Activated B cell treated with CpG ODN at 0.5 μM for 24 hours (primary cell): ENCODE measurements at regions not wholly inside any gene's neighbourhood (a gene's known extent, or its start where the extent isn't known, plus 50 kb on each side); places are given as distances from the start of the nearest gene placed in this dataset.
"Not testable (repeated sequence)": the region's sequence is repeated elsewhere in the genome, so short reads cannot be mapped to it uniquely, and the experiment has no call there.

Experiments
- ATAC-seq: fragments of 200-7000 bp; cut with Tn5 transposase; one replicate; pipeline ENCODE4 v1.10.0; 2021; ENCODE audit warnings: low read depth, mild to moderate bottlenecking, moderate library complexity
- CTCF ChIA-PET: fragments of 350-600 bp; sonication (Branson Sonifier 250); formaldehyde crosslinking; loops from one replicate; lab custom pipeline; 2021; ENCODE audit warnings: antibody characterized with exemption; lab: Charles Lee
- POLR2A ChIA-PET: fragments of 350-600 bp; sonication (Branson Sonifier 250); formaldehyde crosslinking; loops from one replicate; lab custom pipeline; 2021; ENCODE audit warnings: antibody characterized with exemption; lab: Charles Lee
- DNase-seq: peaks from one replicate; pipeline ENCODE4 v3.0.0; 2022
- H3K27ac Mint-ChIP-seq: one replicate; pipeline ENCODE4 v1.8.0; 2020; ENCODE audit warnings: mixed read lengths
- H3K27me3 Mint-ChIP-seq: one replicate; pipeline ENCODE4 v1.8.0; 2021; ENCODE audit warnings: mixed read lengths
- H3K36me3 Mint-ChIP-seq: one replicate; pipeline ENCODE4 v1.8.0; 2021; ENCODE audit warnings: low read depth, mixed read lengths
- H3K4me1 Mint-ChIP-seq: one replicate; pipeline ENCODE4 v1.8.0; 2021; ENCODE audit warnings: mixed read lengths
- H3K4me3 Mint-ChIP-seq: one replicate; pipeline ENCODE4 v1.8.0; 2020; ENCODE audit warnings: mild to moderate bottlenecking, mixed read lengths
- H3K9me3 Mint-ChIP-seq: one replicate; pipeline ENCODE4 v1.8.0; 2020; ENCODE audit warnings: mixed read lengths
- intact Hi-C: fragments of 100-400 bp; cut with micrococcal nuclease; formaldehyde crosslinking; loops from one replicate; pipeline ENCODE4 v1.15.1; 2024

- ATAC-seq, H3K4me1 Mint-ChIP-seq, intact Hi-C loops: not testable (repeated sequence)
Measured at GRCh38 chr16:46384285-46385061, 236.7 kb downstream of the SHCBP1 start.

GRCh38 chr16:46383581-46383980, 237.6 kb downstream of the SHCBP1 start:
- H3K27ac Mint-ChIP-seq, H3K36me3 Mint-ChIP-seq, POLR2A ChIA-PET, CTCF ChIA-PET, ATAC-seq, intact Hi-C loops, H3K4me1 Mint-ChIP-seq, H3K9me3 Mint-ChIP-seq, H3K4me3 Mint-ChIP-seq, H3K27me3 Mint-ChIP-seq, DNase-seq: not testable (repeated sequence)

More at GRCh38 chr16:46384285-46385061, 236.7 kb downstream of the SHCBP1 start:
- H3K36me3 Mint-ChIP-seq, H3K27ac Mint-ChIP-seq, H3K4me3 Mint-ChIP-seq, H3K9me3 Mint-ChIP-seq, POLR2A ChIA-PET, H3K27me3 Mint-ChIP-seq, CTCF ChIA-PET: not testable (repeated sequence)
- peak; percentile 25 for DNase-seq

GRCh38 chr16:46382791-46383541, 238.2 kb downstream of the SHCBP1 start:
- H3K4me1 Mint-ChIP-seq, H3K9me3 Mint-ChIP-seq, ATAC-seq, H3K36me3 Mint-ChIP-seq, H3K27me3 Mint-ChIP-seq, H3K27ac Mint-ChIP-seq, POLR2A ChIA-PET, H3K4me3 Mint-ChIP-seq, CTCF ChIA-PET, intact Hi-C loops, DNase-seq: not testable (repeated sequence)

GRCh38 chr16:46382079-46382478, 239.1 kb downstream of the SHCBP1 start:
- H3K4me1 Mint-ChIP-seq, H3K27ac Mint-ChIP-seq, H3K36me3 Mint-ChIP-seq, CTCF ChIA-PET, intact Hi-C loops, ATAC-seq, H3K27me3 Mint-ChIP-seq, POLR2A ChIA-PET, DNase-seq, H3K9me3 Mint-ChIP-seq, H3K4me3 Mint-ChIP-seq: not testable (repeated sequence)

GRCh38 chr16:46381344-46381743, 239.8 kb downstream of the SHCBP1 start:
- CTCF ChIA-PET, POLR2A ChIA-PET, ATAC-seq, H3K27me3 Mint-ChIP-seq, intact Hi-C loops, H3K36me3 Mint-ChIP-seq, DNase-seq, H3K4me1 Mint-ChIP-seq, H3K4me3 Mint-ChIP-seq, H3K27ac Mint-ChIP-seq, H3K9me3 Mint-ChIP-seq: not testable (repeated sequence)
